Bronchial epithelial cell (primary cell): ENCODE measurements at regions not wholly inside any gene's neighbourhood (a gene's known extent, or its start where the extent isn't known, plus 50 kb on each side); places are given as distances from the start of the nearest gene placed in this dataset.
A peak's percentile ranks its signal among the peaks of the same experiment; 100 is the strongest.

Experiments used
- DNase-seq: peaks from one replicate; pipeline ENCODE4 v3.0.0-alpha.2; 2010; ENCODE audit warnings: low read depth
- FAIRE-seq: peaks from 2 replicates; lab custom pipeline; 2011; peaks lifted over from hg19 to GRCh38; lab: Jason Lieb, UNC
- H3K27me3 ChIP-seq: 2 replicates; pipeline ENCODE4 v1.5.1; 2011; ENCODE audit warnings: low read length; ENCODE audit not compliant: control insufficient read depth, insufficient read depth
- H3K36me3 ChIP-seq: 2 replicates; pipeline ENCODE4 v1.5.1; 2011; ENCODE audit warnings: low read length; ENCODE audit not compliant: control insufficient read depth, insufficient read depth
- H3K4me3 ChIP-seq: 2 replicates; pipeline ENCODE4 v1.5.1; 2011; ENCODE audit warnings: mild to moderate bottlenecking, low read depth, low read length, control low read depth
- CTCF ChIP-seq: IDR thresholded peaks from 2 replicates; pipeline ENCODE4 v1.5.1; 2011; ENCODE audit warnings: mild to moderate bottlenecking, moderate library complexity, low read length, control low read depth, inconsistent platforms; ENCODE audit not compliant: insufficient read depth, severe bottlenecking

DNA sequence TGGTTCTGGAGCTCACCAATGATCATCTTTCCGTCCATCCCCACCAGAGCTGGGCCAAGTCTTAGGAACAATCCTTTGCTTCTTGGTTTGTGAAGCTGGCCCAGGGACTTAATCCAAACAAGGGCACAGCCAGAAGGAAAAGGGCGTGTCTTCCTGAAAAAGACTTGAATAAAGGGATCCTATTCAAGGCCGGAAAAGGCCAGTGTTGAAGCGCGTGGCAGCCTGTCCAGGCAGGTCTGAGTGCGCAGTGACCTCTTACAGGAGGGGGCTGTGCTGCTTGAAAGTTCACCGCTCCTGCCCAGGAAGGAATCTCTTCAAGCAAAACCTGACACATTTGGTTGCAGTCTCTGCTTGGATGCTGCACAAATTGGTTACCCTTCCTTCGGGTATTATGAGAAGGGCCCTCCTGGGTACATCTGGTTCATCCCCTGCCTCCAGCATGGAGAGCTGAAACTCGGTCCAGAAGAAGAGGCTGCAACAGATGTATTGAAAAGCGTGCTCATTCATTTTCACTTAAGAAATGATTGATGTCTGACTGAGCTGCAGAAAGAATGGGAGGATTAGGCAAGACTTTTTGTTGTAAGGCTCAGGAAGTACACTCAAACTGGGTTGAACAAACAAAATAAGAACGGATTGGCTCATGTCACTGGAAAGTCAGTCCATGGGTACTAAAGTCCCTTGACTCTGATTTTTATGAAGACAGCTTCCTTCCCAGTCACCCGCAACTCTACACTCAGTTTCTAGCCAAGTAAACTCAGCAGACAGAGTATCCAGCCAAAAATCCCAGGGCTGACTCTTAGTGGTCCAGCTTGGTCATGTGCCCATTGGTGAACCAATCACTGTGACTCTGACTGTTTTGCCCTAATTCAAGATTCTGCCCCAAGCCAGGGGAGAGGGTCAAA, 136.3 kb downstream of the TFAP2C start:
- no peaks in the 10 kb centered on the region for H3K27me3 ChIP-seq
- no peak for TF ChIP-seq CTCF
- peak; percentile 13 for FAIRE-seq
- H3K36me3 ChIP-seq = no peaks in the 10 kb centered on the region
- peak; percentile 83 for DNase-seq
- no peak overlapping the region for H3K4me3 ChIP-seq

GRCh38 chr20:56766528-56766927, 137.4 kb downstream of the TFAP2C start:
- no peak for TF ChIP-seq CTCF
- no peak overlapping the region for H3K4me3 ChIP-seq
- FAIRE-seq (no peak), DNase-seq (no peak)
- no peaks in the 10 kb centered on the region for H3K27me3 ChIP-seq
- H3K36me3 ChIP-seq = no peaks in the 10 kb centered on the region

GRCh38 chr20:56769921-56770600, 141.0 kb downstream of the TFAP2C start:
- Histone ChIP-seq H3K36me3 (no peaks in the 10 kb centered on the region), H3K27me3 (no peaks in the 10 kb centered on the region), H3K4me3 (no peak overlapping the region)
- no peak for DNase-seq
- no peak for FAIRE-seq
- TF ChIP-seq CTCF = no peak

DNA sequence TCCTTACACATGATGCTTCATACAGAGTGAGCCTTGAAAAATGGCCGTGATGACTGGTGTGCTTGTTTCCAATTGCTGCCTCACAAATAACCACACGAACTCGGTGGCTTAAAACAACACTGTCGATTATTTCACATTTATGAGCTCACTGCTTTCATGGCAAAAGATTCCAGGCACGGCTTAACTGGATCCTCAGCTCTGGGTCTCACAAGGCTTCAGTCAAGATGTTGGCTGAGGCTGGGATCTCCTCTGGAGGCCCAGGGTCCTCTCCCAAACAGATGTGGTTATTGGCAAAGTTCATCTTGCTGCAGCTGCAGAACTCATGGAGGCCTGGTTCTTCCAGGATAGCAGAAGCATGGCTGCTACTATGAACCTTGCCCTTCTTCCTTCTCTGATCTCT, 144.6 kb downstream of the TFAP2C start:
- no peak for FAIRE-seq
- Histone ChIP-seq H3K4me3 (no peak overlapping the region), H3K36me3 (no peaks in the 10 kb centered on the region), H3K27me3 (no peaks in the 10 kb centered on the region)
- TF ChIP-seq CTCF = no peak
- DNase-seq = no peak

DNA sequence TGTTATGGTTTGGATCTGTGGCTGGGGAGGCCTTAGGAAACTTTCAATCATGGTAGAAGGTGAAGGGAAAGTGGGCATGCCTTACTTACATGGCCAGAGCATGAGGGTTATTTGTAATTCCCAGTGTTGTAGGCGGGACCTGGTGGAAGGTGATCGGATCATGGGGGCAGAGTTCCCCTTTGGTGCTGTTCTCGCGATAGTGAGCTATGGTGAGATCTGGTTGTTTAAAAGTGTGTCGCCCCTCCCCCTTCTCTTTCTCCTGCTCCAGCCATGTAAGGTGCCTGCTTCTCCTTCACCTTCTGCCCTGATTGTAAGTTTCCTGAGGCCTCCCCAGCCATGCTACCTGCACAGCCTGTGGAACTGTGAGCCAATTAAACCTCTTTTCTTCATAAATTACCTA, 145.8 kb downstream of the TFAP2C start:
- DNase-seq = no peak
- Histone ChIP-seq H3K27me3 (no peaks in the 10 kb centered on the region), H3K4me3 (no peak overlapping the region), H3K36me3 (no peaks in the 10 kb centered on the region)
- no peak for FAIRE-seq
- no peak for TF ChIP-seq CTCF
